Osteoblast (primary cell): ENCODE measurements at regions not wholly inside any gene's neighbourhood (a gene's known extent, or its start where the extent isn't known, plus 50 kb on each side); places are given as distances from the start of the nearest gene placed in this dataset.
"Not testable (repeated sequence)": the region's sequence is repeated elsewhere in the genome, so short reads cannot be mapped to it uniquely, and the experiment has no call there.

Experiments
- DNase-seq: peaks from one replicate; pipeline ENCODE4 v3.0.0; 2011; ENCODE audit warnings: low spot score, mixed read lengths; ENCODE audit not compliant: insufficient read length; ENCODE audit errors: missing footprints
- H2AFZ ChIP-seq: 2 replicates; pipeline ENCODE4 v1.6.0; 2011; ENCODE audit warnings: mild to moderate bottlenecking, low read length
- H3K27ac ChIP-seq: 2 replicates; pipeline ENCODE4 v1.5.1; 2011; ENCODE audit warnings: mild to moderate bottlenecking, low read depth, low read length, moderate library complexity
- H3K27me3 ChIP-seq: 2 replicates; pipeline ENCODE4 v1.6.0; 2012; ENCODE audit warnings: mild to moderate bottlenecking, control low read depth, inconsistent platforms, low read length, moderate library complexity; ENCODE audit not compliant: insufficient read depth
- H3K36me3 ChIP-seq: 2 replicates; pipeline ENCODE4 v1.5.1; 2011; ENCODE audit warnings: mild to moderate bottlenecking, low read length, control low read depth, moderate library complexity; ENCODE audit not compliant: insufficient read depth
- H3K4me1 ChIP-seq: 2 replicates; pipeline ENCODE4 v1.5.1; 2011; ENCODE audit warnings: mild to moderate bottlenecking, low read length, control low read depth, moderate library complexity; ENCODE audit not compliant: insufficient read depth
- H3K4me2 ChIP-seq: 2 replicates; pipeline ENCODE4 v1.6.0; 2011; ENCODE audit warnings: mild to moderate bottlenecking, low read length; ENCODE audit not compliant: insufficient read depth
- H3K4me3 ChIP-seq: fragments of 200-600 bp; sonication (generic); 3 replicates; pipeline ENCODE4 v1.5.1; 2012; ENCODE audit warnings: mild to moderate bottlenecking, low read length, inconsistent platforms; ENCODE audit not compliant: insufficient read depth
- H3K79me2 ChIP-seq: 2 replicates; pipeline ENCODE4 v1.6.0; 2012; ENCODE audit warnings: mild to moderate bottlenecking, low read length, control low read depth, inconsistent platforms; ENCODE audit not compliant: insufficient read depth
- H3K9me3 ChIP-seq: 2 replicates; pipeline ENCODE4 v1.5.1; 2011; ENCODE audit warnings: low read depth, low read length, control low read depth
- H4K20me1 ChIP-seq: 2 replicates; pipeline ENCODE4 v1.6.0; 2012; ENCODE audit warnings: mild to moderate bottlenecking, low read length, control low read depth; ENCODE audit not compliant: insufficient read depth
- CTCF ChIP-seq: IDR thresholded peaks from 2 replicates; pipeline ENCODE4 v1.5.1; 2011; ENCODE audit warnings: mild to moderate bottlenecking, low read depth, low read length, moderate library complexity; ENCODE audit errors: extremely low read depth

- no peak overlapping the region for H3K27ac ChIP-seq
- H3K4me1 ChIP-seq: no peaks in the 10 kb centered on the region
- TF ChIP-seq CTCF: peak; percentile 13
- no peaks in the 10 kb centered on the region for H3K79me2 ChIP-seq
- no peaks in the 10 kb centered on the region for H3K27me3 ChIP-seq
- no peak overlapping the region for H3K4me2 ChIP-seq
- no peaks in the 10 kb centered on the region for H4K20me1 ChIP-seq
- H3K4me3 ChIP-seq: no peak overlapping the region
- no peak for DNase-seq
- H3K36me3 ChIP-seq: no peaks in the 10 kb centered on the region
- H3K9me3 ChIP-seq: no peaks in the 10 kb centered on the region
- no peak overlapping the region for H2AFZ ChIP-seq
These were observed 108.7 kb upstream of the ATL2 start for GRCh38 chr2:38485734-38486133.

GRCh38 chr2:38484957-38485356, 107.9 kb upstream of the ATL2 start:
- Histone ChIP-seq H3K27ac (no peak overlapping the region), H3K9me3 (peaks cover 7% of the 10 kb centered on the region), H3K4me3 (no peak overlapping the region), H2AFZ (no peak overlapping the region), H3K36me3 (no peaks in the 10 kb centered on the region), H3K27me3 (no peaks in the 10 kb centered on the region), H3K4me1 (no peaks in the 10 kb centered on the region), H3K79me2 (no peaks in the 10 kb centered on the region), H3K4me2 (no peak overlapping the region), H4K20me1 (no peaks in the 10 kb centered on the region)
- no peak for DNase-seq
- no peak for TF ChIP-seq CTCF

- no peak overlapping the region for H3K4me3 ChIP-seq
- H3K4me2 ChIP-seq: no peak overlapping the region
- H3K4me1 ChIP-seq: no peaks in the 10 kb centered on the region
- H3K9me3 ChIP-seq: peaks cover 7% of the 10 kb centered on the region
- H3K27me3 ChIP-seq: no peaks in the 10 kb centered on the region
- no peak for DNase-seq
- no peak overlapping the region for H3K27ac ChIP-seq
- no peaks in the 10 kb centered on the region for H3K79me2 ChIP-seq
- H2AFZ ChIP-seq: no peak overlapping the region
- no peak for TF ChIP-seq CTCF
- H3K36me3 ChIP-seq: no peaks in the 10 kb centered on the region
- H4K20me1 ChIP-seq: no peaks in the 10 kb centered on the region
These were observed 106.9 kb upstream of the ATL2 start for GRCh38 chr2:38483776-38484501.

GRCh38 chr2:38482710-38483109, 105.6 kb upstream of the ATL2 start:
- H4K20me1 ChIP-seq, H3K27me3 ChIP-seq, H3K79me2 ChIP-seq, DNase-seq, H3K36me3 ChIP-seq, H3K9me3 ChIP-seq, H3K4me3 ChIP-seq, H3K4me1 ChIP-seq, H2AFZ ChIP-seq, H3K4me2 ChIP-seq, H3K27ac ChIP-seq: not testable (repeated sequence)
